ENCODE measurements at regions not wholly inside any gene's neighbourhood (a gene's known extent, or its start where the extent isn't known, plus 50 kb on each side); places are given as distances from the start of the nearest gene placed in this dataset.
"Not testable (repeated sequence)": the region's sequence is repeated elsewhere in the genome, so short reads cannot be mapped to it uniquely, and the experiment has no call there.

- no peaks in the 10 kb centered on the region for H3K4me1 ChIP-seq
- no peak overlapping the region for H3K27ac ChIP-seq
- no peak overlapping the region for H3K4me3 ChIP-seq
- DNase-seq (ENCODE audit: low spot score in 2 of 2): no peak
- intact Hi-C loops (cut with DNase I; ENCODE audit: low total_unique reads): no loop called here
- H3K9me3 ChIP-seq: no peaks in the 10 kb centered on the region
- no peaks in the 10 kb centered on the region for H3K36me3 ChIP-seq
- no peak for TF ChIP-seq POLR2A (IDR thresholded peaks at IDR 0.05)
- TF ChIP-seq POLR2AphosphoS5 (IDR thresholded peaks at IDR 0.05): no peak
- TF ChIP-seq CTCF (IDR thresholded peaks at IDR 0.05): no peak
- no peaks in the 10 kb centered on the region for H3K27me3 ChIP-seq
Observed at GRCh38 chr11:42410251-42410955, 901.4 kb upstream of the API5 start.

- no peak for DNase-seq (ENCODE audit: low spot score in 2 of 2)
- intact Hi-C loops (cut with DNase I; ENCODE audit: low total_unique reads): no loop called here
- H3K4me3 ChIP-seq: no peak overlapping the region
- no peaks in the 10 kb centered on the region for H3K4me1 ChIP-seq
- TF ChIP-seq POLR2A (IDR thresholded peaks at IDR 0.05) (no peak), POLR2AphosphoS5 (IDR thresholded peaks at IDR 0.05) (no peak), CTCF (IDR thresholded peaks at IDR 0.05) (no peak)
- no peaks in the 10 kb centered on the region for H3K27me3 ChIP-seq
- no peak overlapping the region for H3K27ac ChIP-seq
- no peaks in the 10 kb centered on the region for H3K9me3 ChIP-seq
- no peaks in the 10 kb centered on the region for H3K36me3 ChIP-seq
Observed at GRCh38 chr11:42412590-42412989, 899.2 kb upstream of the API5 start.

GRCh38 chr11:42417691-42418090 lies 894.1 kb upstream of the API5 start:
- H3K4me3 ChIP-seq: no peak overlapping the region
- no peaks in the 10 kb centered on the region for H3K4me1 ChIP-seq
- peaks cover 3% of the 10 kb centered on the region for H3K36me3 ChIP-seq
- TF ChIP-seq POLR2AphosphoS5 (IDR thresholded peaks at IDR 0.05): no peak
- TF ChIP-seq CTCF (IDR thresholded peaks at IDR 0.05): no peak
- no peak for TF ChIP-seq POLR2A (IDR thresholded peaks at IDR 0.05)
- H3K27me3 ChIP-seq: no peaks in the 10 kb centered on the region
- intact Hi-C loops (cut with DNase I; ENCODE audit: low total_unique reads): no loop called here
- no peaks in the 10 kb centered on the region for H3K9me3 ChIP-seq
- H3K27ac ChIP-seq: no peak overlapping the region
- DNase-seq (ENCODE audit: low spot score in 2 of 2): no peak

- no peak overlapping the region for H3K27ac ChIP-seq
- TF ChIP-seq CTCF (IDR thresholded peaks at IDR 0.05) (no peak), POLR2AphosphoS5 (IDR thresholded peaks at IDR 0.05) (no peak), POLR2A (IDR thresholded peaks at IDR 0.05) (no peak)
- H3K36me3 ChIP-seq: peaks cover 3% of the 10 kb centered on the region
- intact Hi-C loops (cut with DNase I; ENCODE audit: low total_unique reads): loop anchor here (10.0 kb wide), 1 partner anchor 677 kb away; no protein-coding TSS in a partner anchor
- H3K27me3 ChIP-seq: no peaks in the 10 kb centered on the region
- H3K4me1 ChIP-seq: no peaks in the 10 kb centered on the region
- no peaks in the 10 kb centered on the region for H3K9me3 ChIP-seq
- H3K4me3 ChIP-seq: no peak overlapping the region
- DNase-seq (ENCODE audit: low spot score in 2 of 2): no peak
Observed at GRCh38 chr11:42422090-42422489, 889.7 kb upstream of the API5 start.

- H3K9me3 ChIP-seq; H3K4me3 ChIP-seq; H3K4me1 ChIP-seq; H3K36me3 ChIP-seq; H3K27me3 ChIP-seq; H3K27ac ChIP-seq; intact Hi-C loops (cut with DNase I; ENCODE audit: low total_unique reads); DNase-seq (ENCODE audit: low spot score in 2 of 2): not testable (repeated sequence)
Observed at GRCh38 chr11:42434911-42435310, 876.9 kb upstream of the API5 start.
